ENCODE measurements at regions not wholly inside any gene's neighbourhood (a gene's known extent, or its start where the extent isn't known, plus 50 kb on each side); places are given as distances from the start of the nearest gene placed in this dataset.

GRCh38 chr10:117668327-117669008 is 125.9 kb downstream of the EMX2 start:
- H3K4me1 ChIP-seq (ENCODE audit: insufficient read depth, low read length, poor library complexity, severe bottlenecking), result no peaks in the 10 kb centered on the region
- no peaks in the 10 kb centered on the region for H3K36me3 ChIP-seq (ENCODE audit: insufficient read depth, low read length, poor library complexity, severe bottlenecking)
- H3K27ac ChIP-seq (ENCODE audit: low read depth, low read length, poor library complexity, severe bottlenecking), result no peak overlapping the region
- H3K4me3 ChIP-seq (ENCODE audit: low read depth, low read length, poor library complexity, severe bottlenecking), result no peak overlapping the region
- no peak for DNase-seq (ENCODE audit: low spot score)
- TF ChIP-seq EZH2 (IDR thresholded peaks at IDR 0.05; ENCODE audit: borderline replicate concordance, low read depth, low read length, poor library complexity, severe bottlenecking), result no peak
- TF ChIP-seq CTCF (conservative IDR thresholded peaks at IDR 0.05; ENCODE audit: low read depth, low read length), result no peak
- POLR2A ChIA-PET (ENCODE audit: low non-redundant PET), result no interaction called here
- BruUV-seq (replicated peaks), result no TSS peak
- H3K27me3 ChIP-seq (replicated peaks; ENCODE audit: insufficient read depth, low read depth, low read length, poor library complexity), result peaks cover 17% of the 10 kb centered on the region
- no peaks in the 10 kb centered on the region for H3K9me3 ChIP-seq (ENCODE audit: low read depth, low read length, poor library complexity, severe bottlenecking)
- CTCF ChIA-PET, result no interaction called here
- intact Hi-C loops (cut with micrococcal nuclease; ENCODE audit: unreplicated experiment), result no loop called here

GRCh38 chr10:117669122-117669521 is 126.6 kb downstream of the EMX2 start:
- Histone ChIP-seq H3K4me3 (ENCODE audit: low read depth, low read length, poor library complexity, severe bottlenecking) (no peak overlapping the region), H3K4me1 (ENCODE audit: insufficient read depth, low read length, poor library complexity, severe bottlenecking) (no peaks in the 10 kb centered on the region), H3K9me3 (ENCODE audit: low read depth, low read length, poor library complexity, severe bottlenecking) (no peaks in the 10 kb centered on the region), H3K27me3 (replicated peaks; ENCODE audit: insufficient read depth, low read depth, low read length, poor library complexity) (peaks cover 16% of the 10 kb centered on the region), H3K36me3 (ENCODE audit: insufficient read depth, low read length, poor library complexity, severe bottlenecking) (no peaks in the 10 kb centered on the region), H3K27ac (ENCODE audit: low read depth, low read length, poor library complexity, severe bottlenecking) (no peak overlapping the region)
- BruUV-seq (replicated peaks), result no TSS peak
- DNase-seq (ENCODE audit: low spot score), result no peak
- ChIA-PET POLR2A (ENCODE audit: low non-redundant PET) (no interaction called here), CTCF (no interaction called here)
- TF ChIP-seq CTCF (conservative IDR thresholded peaks at IDR 0.05; ENCODE audit: low read depth, low read length), result no peak
- intact Hi-C loops (cut with micrococcal nuclease; ENCODE audit: unreplicated experiment), result no loop called here

- DNase-seq (ENCODE audit: low spot score), result no peak
- POLR2A ChIA-PET (ENCODE audit: low non-redundant PET), result no interaction called here
- Histone ChIP-seq H3K4me1 (ENCODE audit: insufficient read depth, low read length, poor library complexity, severe bottlenecking) (no peaks in the 10 kb centered on the region), H3K36me3 (ENCODE audit: insufficient read depth, low read length, poor library complexity, severe bottlenecking) (no peaks in the 10 kb centered on the region), H3K4me3 (ENCODE audit: low read depth, low read length, poor library complexity, severe bottlenecking) (no peak overlapping the region), H3K27me3 (replicated peaks; ENCODE audit: insufficient read depth, low read depth, low read length, poor library complexity) (peaks cover 6% of the 10 kb centered on the region), H3K27ac (ENCODE audit: low read depth, low read length, poor library complexity, severe bottlenecking) (no peak overlapping the region), H3K9me3 (ENCODE audit: low read depth, low read length, poor library complexity, severe bottlenecking) (no peaks in the 10 kb centered on the region)
- CTCF ChIA-PET, result no interaction called here
- BruUV-seq (replicated peaks), result no TSS peak
- TF ChIP-seq CTCF (conservative IDR thresholded peaks at IDR 0.05; ENCODE audit: low read depth, low read length) (no peak), EZH2 (IDR thresholded peaks at IDR 0.05; ENCODE audit: borderline replicate concordance, low read depth, low read length, poor library complexity, severe bottlenecking) (no peak)
- intact Hi-C loops (cut with micrococcal nuclease; ENCODE audit: unreplicated experiment), result no loop called here
These were observed 127.8 kb downstream of the EMX2 start for GRCh38 chr10:117670116-117670904.

Data from A673 (cell line).